ENCODE measurements at regions not wholly inside any gene's neighbourhood (a gene's known extent, or its start where the extent isn't known, plus 50 kb on each side); places are given as distances from the start of the nearest gene placed in this dataset.

- DNase-seq, result no peak
Observed at GRCh38 chr3:30069056-30069455, 537.3 kb upstream of the TGFBR2 start.

DNA sequence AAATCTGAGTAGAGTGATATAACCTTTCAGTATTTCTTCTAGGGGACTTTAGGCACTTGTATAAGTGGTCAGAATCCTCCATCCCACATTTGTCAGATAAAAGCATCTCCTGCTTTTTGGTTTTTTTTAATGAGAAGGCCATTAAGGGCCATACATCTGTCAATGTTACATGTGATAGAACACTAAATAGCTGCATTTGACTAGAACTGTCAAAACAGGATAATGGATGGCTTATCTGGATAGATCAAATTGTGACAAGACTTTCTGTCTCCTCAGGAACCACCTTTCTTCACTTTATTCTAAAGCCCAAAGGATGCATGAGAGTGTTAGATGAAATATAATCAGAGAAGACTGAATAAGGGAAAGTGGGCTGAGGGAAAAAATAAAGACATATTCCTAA is 533.4 kb upstream of the TGFBR2 start:
- no peak for DNase-seq

DNA sequence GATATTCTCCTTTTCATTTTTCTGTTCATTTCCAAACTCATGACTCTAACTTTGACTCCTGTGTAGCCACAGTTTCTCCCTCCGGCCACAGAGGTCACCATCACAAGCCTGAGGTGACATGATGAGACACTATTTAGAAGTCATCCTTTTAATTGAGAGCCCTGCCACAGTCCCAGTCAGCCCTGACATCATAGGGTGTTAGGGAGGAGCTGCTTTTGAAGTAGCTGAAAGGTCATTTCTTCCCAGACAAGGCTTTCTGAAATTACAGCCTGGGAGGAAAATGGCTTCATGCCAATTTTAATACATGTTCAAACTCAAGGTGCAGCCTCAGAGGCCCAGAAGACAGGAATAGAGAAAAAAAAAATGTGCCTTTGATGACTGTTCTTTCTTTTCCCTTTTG is 532.8 kb upstream of the TGFBR2 start:
- DNase-seq, result peak; percentile 42

DNA sequence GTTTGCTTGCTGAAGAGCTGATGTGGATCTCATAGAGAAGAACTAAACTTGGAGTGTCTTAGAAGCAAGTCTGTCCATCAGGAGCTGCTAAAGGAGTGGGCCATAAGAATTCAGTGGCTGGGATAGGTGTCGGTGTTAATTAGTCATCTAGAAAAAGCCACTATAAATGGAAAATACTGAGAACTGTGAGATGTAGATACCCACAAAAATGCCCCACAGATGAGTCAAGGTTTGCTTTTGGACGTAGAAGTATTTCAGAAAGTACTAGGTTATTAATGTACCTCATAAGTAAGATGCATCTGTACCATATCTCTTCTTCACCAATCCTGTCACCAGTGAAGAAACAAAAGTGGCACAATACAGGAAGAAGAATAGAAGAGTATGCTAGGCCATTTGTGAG is 530.9 kb upstream of the TGFBR2 start:
- no peak for DNase-seq

GRCh38 chr3:30076899-30077298 is 529.5 kb upstream of the TGFBR2 start:
- no peak for DNase-seq

- DNase-seq, result no peak
Observed at GRCh38 chr3:30077746-30078145, 528.7 kb upstream of the TGFBR2 start.

DNA sequence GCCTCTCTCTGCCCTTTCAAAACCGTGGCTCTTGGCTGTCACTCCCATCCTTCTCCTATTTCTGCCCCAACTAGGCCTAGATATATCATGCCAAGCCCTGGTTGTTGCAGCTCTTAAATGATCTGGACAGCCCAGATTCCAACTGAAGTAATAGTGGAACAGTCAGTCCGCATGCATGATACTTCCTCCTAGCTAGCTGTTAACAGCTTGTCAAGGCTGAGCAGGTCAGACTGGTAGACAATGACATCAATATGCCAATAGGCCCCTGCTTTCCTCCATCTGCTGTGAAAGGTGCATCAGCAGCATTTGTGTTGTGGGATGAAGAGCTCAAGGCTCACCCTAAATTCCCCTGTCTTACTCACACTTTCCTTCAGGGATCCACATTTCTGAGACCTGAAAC is 527.7 kb upstream of the TGFBR2 start:
- no peak for DNase-seq

- no peak for DNase-seq
Observed at GRCh38 chr3:30081904-30082303, 524.5 kb upstream of the TGFBR2 start.

- DNase-seq, result no peak
Observed at GRCh38 chr3:30082652-30083051, 523.7 kb upstream of the TGFBR2 start.

DNA sequence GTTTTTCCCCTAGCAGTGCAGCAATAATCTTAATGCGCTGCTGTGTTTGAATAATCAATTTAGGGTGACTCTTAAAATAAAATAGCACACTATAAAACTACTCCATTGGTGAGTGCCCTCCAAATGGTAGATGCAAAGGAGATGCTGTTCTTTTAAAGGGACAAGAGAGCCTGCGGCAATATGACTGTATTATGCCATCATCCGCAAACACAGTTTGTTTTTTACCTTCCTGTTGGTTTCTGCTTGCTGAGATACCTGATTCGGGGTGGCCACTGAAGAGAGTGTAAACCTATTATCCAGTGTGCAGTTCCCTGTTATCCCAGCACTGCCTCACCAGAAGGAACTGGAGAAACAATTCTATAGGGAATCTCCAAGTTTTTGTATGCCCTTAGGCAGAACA is 523.1 kb upstream of the TGFBR2 start:
- no peak for DNase-seq

DNA sequence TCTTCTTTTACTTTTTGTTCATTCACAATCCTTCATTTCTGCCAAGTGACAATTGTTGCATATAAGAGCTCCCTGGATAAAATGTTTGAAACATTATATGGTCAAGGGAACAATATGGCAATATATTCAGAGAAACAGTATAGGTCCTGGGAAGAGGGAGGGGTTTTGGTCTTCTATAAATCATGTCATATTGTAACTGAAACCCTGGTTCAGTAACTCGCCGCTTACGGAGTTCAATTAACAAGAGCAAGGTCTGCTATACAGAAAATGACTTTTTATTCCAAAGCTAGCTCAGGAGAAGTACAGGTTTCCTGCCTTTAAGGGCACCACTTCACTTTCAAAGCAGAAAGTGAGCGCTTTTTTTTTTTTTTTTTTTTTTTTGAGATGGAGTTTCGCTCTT is 522.1 kb upstream of the TGFBR2 start:
- DNase-seq, result no peak

DNA sequence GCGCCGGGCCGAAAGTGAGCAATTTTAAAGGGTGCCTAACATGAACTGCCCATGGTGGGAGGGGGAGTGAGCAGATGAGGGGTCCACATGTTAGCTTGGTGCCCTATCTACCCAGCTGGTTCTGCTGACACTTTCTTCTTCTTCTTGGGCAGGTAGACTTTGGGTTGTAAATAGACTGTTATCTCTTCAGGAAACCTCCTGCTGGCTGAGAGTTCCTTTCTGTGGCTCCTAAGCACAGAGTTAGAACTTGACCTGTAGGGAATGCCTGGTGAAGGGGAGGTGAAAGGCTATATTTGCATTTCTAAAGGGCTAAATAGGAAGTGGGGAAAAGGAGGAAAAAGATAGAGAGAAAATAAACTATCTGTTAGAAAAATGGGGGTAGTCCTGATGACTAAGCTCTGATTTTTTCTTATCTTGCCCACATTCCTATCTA is 521.4 kb upstream of the TGFBR2 start:
- no peak for DNase-seq

DNA sequence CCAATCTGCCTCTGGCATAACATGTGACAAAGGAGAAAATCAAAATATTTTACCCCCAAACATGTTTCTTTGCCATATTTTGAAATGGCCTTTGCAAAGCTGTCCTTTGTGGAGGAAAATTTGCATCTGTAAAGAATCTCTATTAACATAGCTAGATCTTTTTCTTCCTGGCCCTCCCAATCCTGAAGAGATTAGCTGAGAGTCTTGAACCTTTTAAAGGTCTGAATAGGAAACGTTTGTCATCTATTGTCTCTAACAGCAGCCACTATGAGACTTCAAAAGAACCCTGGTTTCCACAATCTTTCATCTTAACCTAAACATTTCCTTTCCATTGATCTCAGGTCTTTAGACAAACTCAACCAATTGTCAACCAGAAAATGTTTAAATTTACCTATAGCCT is 520.9 kb upstream of the TGFBR2 start:
- DNase-seq, result no peak

- no peak for DNase-seq
Observed at GRCh38 chr3:30091686-30092085, 514.7 kb upstream of the TGFBR2 start.

DNA sequence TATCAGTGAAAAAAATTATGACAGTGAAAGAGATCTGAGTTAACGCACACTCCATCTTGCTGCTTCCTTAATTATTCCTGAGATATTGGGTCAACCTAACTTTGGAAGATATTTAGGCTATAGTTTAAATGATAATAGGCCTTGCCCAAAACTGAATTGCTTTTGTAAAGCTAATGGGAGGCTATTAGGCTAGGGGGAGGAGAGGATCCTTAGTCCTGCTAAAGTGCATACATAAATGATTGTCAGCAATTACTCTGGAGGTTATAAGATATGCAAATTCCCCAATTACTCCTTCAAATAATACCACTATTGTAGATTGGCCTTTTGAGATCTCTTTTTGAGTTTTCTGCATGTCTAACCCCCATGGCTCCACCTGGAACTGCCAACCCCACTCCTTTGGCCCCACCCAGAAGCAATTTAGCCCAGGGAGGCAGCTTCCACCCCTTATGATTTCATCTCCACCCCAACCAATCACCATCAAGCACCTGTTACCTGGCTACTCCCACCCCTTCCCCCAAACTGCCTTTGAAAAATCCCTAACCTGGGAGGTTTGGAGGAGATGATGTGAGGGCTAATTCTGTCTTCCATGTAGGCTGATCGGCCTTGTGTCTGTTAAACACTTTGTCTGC is 509.3 kb upstream of the TGFBR2 start:
- DNase-seq, result no peak

- DNase-seq, result no peak
Observed at GRCh38 chr3:30098243-30098642, 508.2 kb upstream of the TGFBR2 start.

DNA sequence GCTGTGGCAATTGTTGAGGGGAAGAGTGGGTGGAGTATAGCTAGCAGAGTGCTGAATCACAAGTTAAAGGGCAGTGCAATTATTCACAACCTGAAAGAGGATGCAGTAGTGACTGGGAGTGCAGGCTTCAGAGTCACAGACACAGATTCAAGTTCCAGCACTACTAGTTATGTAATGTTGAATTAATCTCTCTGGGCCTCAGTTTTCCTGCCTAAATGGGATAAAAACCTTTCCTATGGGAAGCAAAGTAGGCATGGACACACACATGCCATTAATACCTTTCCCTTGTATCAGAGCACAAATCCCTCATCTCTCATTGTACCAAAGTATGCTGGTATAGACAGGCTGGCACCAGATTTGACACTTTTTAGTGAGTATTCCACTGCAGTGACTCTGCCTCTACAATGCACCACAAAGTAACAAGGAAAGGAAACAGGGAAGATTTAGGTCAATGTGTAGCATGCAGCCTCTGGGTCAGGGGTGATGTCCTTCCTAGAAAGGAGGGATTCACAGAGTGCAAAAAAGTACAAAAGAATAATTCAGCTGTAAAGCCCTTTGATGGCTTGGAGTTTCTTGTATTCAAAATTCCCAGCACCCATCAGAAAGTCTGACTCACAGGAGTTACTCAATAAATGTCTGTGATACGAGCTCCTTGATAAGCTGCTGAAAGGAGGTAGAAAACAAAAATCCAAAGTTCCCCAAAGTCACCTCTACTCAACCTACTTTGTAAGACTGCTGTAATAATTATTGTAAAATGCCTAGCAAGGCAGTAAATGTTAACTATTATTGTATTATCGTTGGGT is 507.5 kb upstream of the TGFBR2 start:
- no peak for DNase-seq

DNA sequence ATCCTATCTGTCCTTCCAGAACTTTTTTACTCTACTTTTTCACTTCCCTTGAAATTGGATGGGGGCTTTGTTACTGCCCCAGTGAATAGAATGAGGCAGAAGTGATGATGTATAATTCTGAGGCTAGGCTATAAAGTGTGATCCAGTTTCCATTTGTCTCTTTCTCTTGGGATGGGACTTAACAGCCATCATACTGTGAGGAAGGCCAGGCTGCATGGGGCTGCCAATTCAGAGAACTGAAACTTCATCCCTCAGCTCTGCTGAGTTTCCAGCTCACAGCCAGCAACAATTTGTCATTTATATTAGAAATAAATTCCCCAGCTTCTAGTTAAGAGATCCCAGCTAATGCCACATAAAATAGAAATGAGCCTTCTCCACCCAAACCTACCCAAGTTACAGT is 504.0 kb upstream of the TGFBR2 start:
- DNase-seq, result no peak

DNA sequence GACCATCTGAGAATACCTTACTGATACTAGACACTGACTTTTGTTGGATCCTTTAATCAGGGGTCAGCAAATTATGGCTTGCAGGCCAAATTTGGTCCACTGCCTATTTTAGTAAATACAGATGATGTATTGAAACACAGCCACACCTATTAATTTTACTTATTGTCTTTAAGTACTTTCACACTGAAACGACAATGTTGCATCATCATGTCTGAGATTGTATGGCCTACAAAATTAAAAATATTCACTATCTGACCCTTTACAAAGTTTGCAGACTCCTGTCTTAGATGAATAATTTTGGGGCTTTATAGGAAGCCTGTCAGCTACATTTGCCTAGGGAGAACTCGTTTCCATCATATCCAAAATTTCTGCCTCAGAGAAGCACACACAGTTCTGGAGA is 503.2 kb upstream of the TGFBR2 start:
- no peak for DNase-seq

DNA sequence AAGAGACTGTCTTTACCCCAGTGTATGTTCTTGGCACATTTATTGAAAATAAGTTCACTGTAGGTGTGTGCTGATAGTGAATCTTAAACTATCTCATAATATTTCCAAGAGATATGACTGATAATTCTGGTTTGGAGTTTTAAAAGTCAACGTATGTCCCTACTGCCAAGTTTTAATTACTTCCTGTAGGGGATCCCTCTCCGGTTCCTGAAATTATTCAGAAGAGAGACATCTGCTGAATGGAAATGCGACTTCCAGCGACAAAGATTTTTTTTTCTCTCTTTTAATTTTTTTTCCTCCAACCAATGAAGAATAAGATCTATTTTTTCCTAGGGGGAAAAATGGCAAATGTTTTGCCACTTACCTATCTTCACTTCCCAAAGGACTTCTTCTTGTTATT is 498.9 kb upstream of the TGFBR2 start:
- DNase-seq, result no peak

DNA sequence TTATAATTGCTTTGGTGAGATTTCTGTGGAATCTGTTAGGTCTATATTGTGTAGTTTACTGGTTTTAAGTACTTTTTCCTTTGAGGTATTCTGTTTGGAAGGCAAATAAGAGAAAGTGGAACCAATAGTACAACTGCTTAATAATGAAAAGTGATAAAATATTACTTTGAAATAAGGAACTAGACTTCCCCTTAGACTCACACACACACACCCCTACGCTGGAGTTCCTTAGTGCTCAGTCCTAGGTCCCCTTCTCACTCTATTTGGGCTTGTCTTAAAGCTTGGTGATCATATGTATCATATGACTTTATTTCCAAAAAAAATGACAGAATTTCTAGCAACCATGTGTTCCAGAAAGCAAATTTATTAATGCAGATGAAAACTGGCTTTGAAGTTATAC is 494.0 kb upstream of the TGFBR2 start:
- DNase-seq, result no peak

GRCh38 chr3:30112902-30113484 is 493.4 kb upstream of the TGFBR2 start:
- DNase-seq, result peak; percentile 11

- DNase-seq, result no peak
Observed at GRCh38 chr3:30113906-30114305, 492.5 kb upstream of the TGFBR2 start.

DNA sequence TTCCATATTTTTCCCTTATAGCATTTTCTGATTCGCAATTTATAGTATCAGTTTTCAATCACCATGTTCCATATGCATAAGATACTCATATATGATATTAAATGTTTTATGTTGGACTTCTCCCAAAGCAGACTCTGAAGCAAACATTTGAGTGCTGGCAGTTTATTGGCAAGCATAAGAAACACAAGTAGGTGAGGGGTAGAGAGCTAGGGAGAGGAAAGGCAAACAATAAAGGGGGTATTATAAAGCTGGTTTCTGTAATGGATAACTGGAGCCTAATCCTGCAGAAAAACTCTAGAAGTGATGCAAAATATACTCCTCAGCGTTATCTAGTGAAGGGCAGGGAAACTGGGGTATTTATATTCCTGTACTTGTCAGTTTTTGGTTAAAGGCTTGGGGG is 491.5 kb upstream of the TGFBR2 start:
- DNase-seq, result no peak

GRCh38 chr3:30122359-30122758 is 484.0 kb upstream of the TGFBR2 start:
- no peak for DNase-seq

Measured in NCI-H1105 treated with DMSO at 0.1 percent for 48 hours (cell line).